HEK293T (cell line): ENCODE measurements at regions not wholly inside any gene's neighbourhood (a gene's known extent, or its start where the extent isn't known, plus 50 kb on each side); places are given as distances from the start of the nearest gene placed in this dataset.
"Not testable (repeated sequence)": the region's sequence is repeated elsewhere in the genome, so short reads cannot be mapped to it uniquely, and the experiment has no call there.

Source experiments
- CTCF ChIA-PET: fragments of 350-600 bp; formaldehyde crosslinking; extraction: SDS; loops from one replicate; lab custom pipeline; 2021; ENCODE audit warnings: antibody characterized with exemption, inconsistent platforms; lab: Yijun Ruan, JAX
- POLR2A ChIA-PET: fragments of 350-600 bp; formaldehyde crosslinking; extraction: SDS; loops from one replicate; lab custom pipeline; 2020; ENCODE audit warnings: antibody characterized with exemption, inconsistent platforms; lab: Yijun Ruan, JAX
- DNase-seq: peaks from one replicate; pipeline ENCODE4 v3.0.0; 2012; ENCODE audit warnings: mixed read lengths; ENCODE audit errors: extremely low spot score
- ARNT ChIP-seq: fragments of 450-650 bp; IDR thresholded peaks from 2 replicates; pipeline ENCODE4 v1.6.1; 2017; ENCODE audit warnings: mild to moderate bottlenecking
- BHLHE40 ChIP-seq: fragments of 450-650 bp; IDR thresholded peaks from 2 replicates; pipeline ENCODE4 v1.6.1; 2016; ENCODE audit warnings: mild to moderate bottlenecking, moderate library complexity, borderline replicate concordance
- CTBP1 ChIP-seq: fragments of 450-650 bp; IDR thresholded peaks from 2 replicates; pipeline ENCODE4 v1.6.1; 2016; ENCODE audit warnings: borderline replicate concordance
- ELF4 ChIP-seq: fragments of 450-650 bp; IDR thresholded peaks from 2 replicates; pipeline ENCODE4 v1.6.1; 2017; ENCODE audit warnings: antibody characterized with exemption
- FOXA1 ChIP-seq: fragments of 450-650 bp; IDR thresholded peaks from 2 replicates; pipeline ENCODE4 v1.6.1; 2016; ENCODE audit warnings: mild to moderate bottlenecking
- FOXK2 ChIP-seq: fragments of 450-650 bp; IDR thresholded peaks from 2 replicates; pipeline ENCODE4 v1.6.1; 2016; ENCODE audit warnings: mild to moderate bottlenecking
- FOXM1 ChIP-seq: fragments of 450-650 bp; IDR thresholded peaks from 2 replicates; pipeline ENCODE4 v1.6.1; 2017; ENCODE audit warnings: mild to moderate bottlenecking, borderline replicate concordance
- HDGF ChIP-seq: fragments of 450-650 bp; IDR thresholded peaks from 2 replicates; pipeline ENCODE4 v1.6.1; 2017; ENCODE audit warnings: antibody characterized with exemption, borderline replicate concordance
- L3MBTL2 ChIP-seq: fragments of 450-650 bp; conservative IDR thresholded peaks from 2 replicates; pipeline ENCODE4 v1.6.1; 2016; ENCODE audit warnings: mild to moderate bottlenecking
- LEF1 ChIP-seq: fragments of 450-650 bp; IDR thresholded peaks from 2 replicates; pipeline ENCODE4 v1.6.1; 2017; ENCODE audit warnings: mild to moderate bottlenecking, borderline replicate concordance
- NFRKB ChIP-seq: fragments of 450-650 bp; IDR thresholded peaks from 2 replicates; pipeline ENCODE4 v1.6.1; 2016; ENCODE audit warnings: mild to moderate bottlenecking, moderate library complexity
- SP1 ChIP-seq: fragments of 450-650 bp; IDR thresholded peaks from 2 replicates; pipeline ENCODE4 v1.6.1; 2017
- SUZ12 ChIP-seq: fragments of 450-650 bp; IDR thresholded peaks from 2 replicates; pipeline ENCODE4 v1.6.1; 2016; ENCODE audit warnings: mild to moderate bottlenecking
- TARDBP ChIP-seq: fragments of 450-650 bp; IDR thresholded peaks from 2 replicates; pipeline ENCODE4 v1.6.1; 2016
- ZNF384 ChIP-seq: fragments of 450-650 bp; IDR thresholded peaks from 2 replicates; pipeline ENCODE4 v1.6.1; 2016
- TF ChIP-seq, protein P1 (sequence below): fragments of 450-650 bp; IDR thresholded peaks from 2 replicates; pipeline ENCODE4 v1.6.1; 2016

DNA sequence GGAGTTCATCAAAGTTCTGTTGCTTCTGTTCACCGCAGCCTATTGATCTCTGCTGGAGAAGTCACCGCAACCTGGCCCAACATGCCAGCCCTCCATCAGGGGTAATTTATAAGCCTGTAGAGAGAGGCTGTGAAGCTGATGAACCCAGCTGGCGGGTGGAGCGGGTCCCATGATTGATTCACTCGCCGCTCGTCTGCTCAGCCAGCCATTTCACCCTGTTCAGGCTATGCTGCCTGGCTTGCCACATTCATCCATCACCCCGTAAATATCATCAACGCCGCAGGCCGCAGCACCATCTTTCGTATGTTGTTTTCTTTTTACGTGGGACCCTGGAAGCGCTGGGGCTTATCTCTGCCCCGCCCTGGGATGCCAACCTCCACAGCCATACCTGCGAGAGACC lies 116.7 kb upstream of the OPCML start:
- CTCF ChIA-PET: no interaction called here
- POLR2A ChIA-PET: no interaction called here
- DNase-seq: no peak
- TF ChIP-seq L3MBTL2: no peak
- TF ChIP-seq SUZ12: no peak
- no peak for TF ChIP-seq FOXM1
- TF ChIP-seq ELF4: no peak
- no peak for TF ChIP-seq ARNT
- no peak for TF ChIP-seq ZNF384
- TF ChIP-seq HDGF: no peak
- no peak for TF ChIP-seq NFRKB
- TF ChIP-seq BHLHE40: no peak
- TF ChIP-seq, protein P1, sequence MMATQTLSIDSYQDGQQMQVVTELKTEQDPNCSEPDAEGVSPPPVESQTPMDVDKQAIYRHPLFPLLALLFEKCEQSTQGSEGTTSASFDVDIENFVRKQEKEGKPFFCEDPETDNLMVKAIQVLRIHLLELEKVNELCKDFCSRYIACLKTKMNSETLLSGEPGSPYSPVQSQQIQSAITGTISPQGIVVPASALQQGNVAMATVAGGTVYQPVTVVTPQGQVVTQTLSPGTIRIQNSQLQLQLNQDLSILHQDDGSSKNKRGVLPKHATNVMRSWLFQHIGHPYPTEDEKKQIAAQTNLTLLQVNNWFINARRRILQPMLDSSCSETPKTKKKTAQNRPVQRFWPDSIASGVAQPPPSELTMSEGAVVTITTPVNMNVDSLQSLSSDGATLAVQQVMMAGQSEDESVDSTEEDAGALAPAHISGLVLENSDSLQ: no peak
- TF ChIP-seq TARDBP: no peak

DNA sequence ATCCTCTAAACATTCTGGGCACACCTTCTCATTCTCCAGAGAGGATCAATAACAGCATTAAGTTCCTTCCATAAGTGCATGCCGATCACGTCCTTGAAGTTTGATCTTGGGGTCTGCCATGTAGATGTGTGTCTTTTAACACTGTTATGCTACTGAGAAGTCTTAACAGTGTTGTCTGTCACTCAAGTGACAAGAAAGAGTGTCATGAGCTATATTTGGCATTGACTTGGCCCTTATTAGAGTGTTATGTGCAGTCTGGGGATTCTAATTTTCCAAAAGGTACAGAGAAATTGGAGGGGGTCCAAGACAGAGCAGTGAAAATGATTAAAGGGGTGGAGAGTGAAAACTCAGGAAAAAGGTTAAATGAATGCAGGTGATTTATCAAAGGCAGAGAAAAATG lies 107.1 kb upstream of the OPCML start:
- DNase-seq: no peak
- CTCF ChIA-PET: no interaction called here
- POLR2A ChIA-PET: no interaction called here
- no peak for TF ChIP-seq LEF1
- TF ChIP-seq HDGF: no peak
- TF ChIP-seq TARDBP: no peak
- no peak for TF ChIP-seq ELF4
- TF ChIP-seq L3MBTL2: no peak
- no peak for TF ChIP-seq ZNF384
- TF ChIP-seq SP1: no peak
- TF ChIP-seq ARNT: no peak
- no peak for TF ChIP-seq FOXM1
- no peak for TF ChIP-seq SUZ12
- TF ChIP-seq FOXK2: no peak
- TF ChIP-seq, protein P1: no peak
- no peak for TF ChIP-seq FOXA1
- TF ChIP-seq NFRKB: no peak
- TF ChIP-seq CTBP1: no peak
- TF ChIP-seq BHLHE40: no peak

DNA sequence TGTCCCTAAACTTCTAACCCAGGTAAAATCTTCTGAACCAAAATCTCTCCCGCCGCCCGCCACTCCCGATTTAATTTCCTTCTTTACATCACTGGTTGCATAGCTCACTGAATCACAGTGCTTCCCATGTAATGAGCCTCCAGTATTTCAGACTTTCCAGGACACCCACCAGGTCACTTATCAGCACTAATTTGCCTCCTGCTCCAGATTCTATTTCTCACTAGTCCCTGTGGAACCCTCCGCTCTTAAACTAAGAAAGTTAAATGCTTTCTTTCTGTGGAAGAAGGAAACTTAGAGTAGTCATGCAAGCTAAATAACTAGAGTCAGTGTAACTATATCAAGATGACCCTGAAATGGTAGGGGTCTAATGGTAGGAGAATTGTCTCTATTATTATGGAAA lies 106.6 kb upstream of the OPCML start:
- TF ChIP-seq CTBP1 (no peak), SUZ12 (no peak), LEF1 (no peak), BHLHE40 (no peak)
- no peak for DNase-seq
- POLR2A ChIA-PET: no interaction called here
- CTCF ChIA-PET: no interaction called here

DNA sequence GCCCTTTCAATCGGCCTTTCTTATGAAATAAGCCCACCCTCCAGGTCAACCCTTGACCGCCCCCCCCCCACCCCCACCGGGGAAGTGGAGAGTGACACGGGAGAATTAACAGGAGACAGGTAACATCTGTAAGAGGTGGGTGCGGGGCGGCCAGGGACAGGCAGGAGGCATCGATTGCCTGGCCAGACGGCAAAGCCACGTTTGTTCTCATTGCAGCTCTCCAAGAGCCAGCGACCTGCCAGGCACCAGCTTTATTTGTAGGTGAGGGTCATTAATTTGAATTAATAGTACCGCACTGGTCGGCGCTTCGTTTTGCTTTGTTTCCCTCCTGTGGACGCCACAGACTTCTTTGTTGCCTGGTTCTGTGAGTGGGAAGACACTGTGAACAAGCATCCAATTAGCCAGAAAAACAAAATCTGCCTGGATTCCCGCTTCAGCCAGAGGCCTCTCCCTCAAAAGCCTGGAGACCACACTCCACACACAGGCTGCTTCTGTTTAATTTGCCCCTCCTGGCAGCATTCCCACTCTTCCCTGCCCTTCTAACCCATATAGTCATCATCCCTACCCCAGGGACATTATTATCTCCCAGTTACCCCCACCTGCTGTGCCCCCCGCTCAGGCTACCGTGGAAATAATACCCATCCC lies 104.5 kb upstream of the OPCML start:
- no peak for TF ChIP-seq BHLHE40
- no peak for TF ChIP-seq FOXK2
- no peak for TF ChIP-seq SUZ12
- TF ChIP-seq ELF4: no peak
- TF ChIP-seq HDGF: no peak
- no peak for TF ChIP-seq LEF1
- TF ChIP-seq SP1: no peak
- no peak for TF ChIP-seq FOXM1
- TF ChIP-seq NFRKB: no peak
- TF ChIP-seq L3MBTL2: no peak
- no peak for TF ChIP-seq ZNF384
- TF ChIP-seq ARNT: no peak
- TF ChIP-seq FOXA1: no peak
- TF ChIP-seq TARDBP: no peak
- TF ChIP-seq CTBP1: no peak
- TF ChIP-seq, protein P1: no peak
- CTCF ChIA-PET: no interaction called here
- DNase-seq: no peak
- POLR2A ChIA-PET: no interaction called here

DNA sequence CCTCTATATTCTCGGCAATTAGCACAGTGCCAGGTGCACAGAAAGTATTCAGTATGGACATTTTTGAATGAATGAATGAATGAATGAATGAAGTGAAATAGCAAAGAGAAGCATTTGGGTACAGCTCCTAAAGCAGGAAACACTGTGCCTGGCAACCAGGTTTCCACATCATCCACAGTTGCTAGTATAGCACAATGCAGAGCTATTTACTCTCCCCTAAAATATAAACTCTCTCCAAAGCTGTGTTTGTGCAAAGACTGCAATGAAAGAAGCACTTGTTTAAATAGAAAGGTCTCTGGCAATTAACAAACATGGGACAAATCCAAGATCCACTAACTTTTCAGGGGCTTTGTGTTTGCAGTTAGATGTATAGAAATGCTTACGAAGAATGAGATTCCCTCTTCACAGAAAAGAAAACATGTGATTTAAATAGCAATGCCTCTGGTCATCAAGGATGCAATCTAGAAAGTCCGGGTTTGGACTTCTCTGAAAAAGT lies 103.0 kb upstream of the OPCML start:
- no peak for DNase-seq
- TF ChIP-seq FOXK2: no peak
- TF ChIP-seq SP1: no peak
- TF ChIP-seq ZNF384: no peak
- TF ChIP-seq SUZ12: no peak
- no peak for TF ChIP-seq BHLHE40
- TF ChIP-seq L3MBTL2: no peak
- TF ChIP-seq HDGF: no peak
- no peak for TF ChIP-seq FOXA1
- no peak for TF ChIP-seq CTBP1
- TF ChIP-seq FOXM1: no peak
- TF ChIP-seq, protein P1: no peak
- no peak for TF ChIP-seq ARNT
- TF ChIP-seq ELF4: no peak
- no peak for TF ChIP-seq TARDBP
- no peak for TF ChIP-seq NFRKB
- TF ChIP-seq LEF1: no peak
- ChIA-PET POLR2A (no interaction called here), CTCF (no interaction called here)

DNA sequence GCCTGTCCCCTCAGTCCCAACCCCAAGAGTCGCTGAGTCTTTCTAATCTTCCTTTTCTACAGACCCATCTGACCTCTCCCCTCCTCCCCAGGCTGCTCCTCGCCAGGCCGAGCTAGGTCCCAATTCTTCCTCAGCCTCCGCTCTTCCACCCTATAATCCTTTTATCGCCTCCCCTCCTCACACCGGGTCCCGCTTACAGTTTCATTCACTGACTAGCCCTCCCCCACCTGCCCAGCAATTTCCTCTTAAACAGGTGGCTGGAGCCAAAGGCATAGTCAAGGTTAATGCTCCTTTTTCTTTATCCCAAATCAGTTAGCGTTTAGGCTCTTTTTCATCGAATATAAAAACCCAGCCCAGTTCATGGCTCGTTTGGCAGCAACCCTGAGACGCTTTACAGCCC lies 96.1 kb upstream of the OPCML start:
- POLR2A ChIA-PET, CTCF ChIA-PET, DNase-seq: not testable (repeated sequence)
